Hindlimb muscle (tissue), 1 donor: ENCODE measurements at regions not wholly inside any gene's neighbourhood (a gene's known extent, or its start where the extent isn't known, plus 50 kb on each side); places are given as distances from the start of the nearest gene placed in this dataset.

Source experiments
- DNase-seq: peaks from one replicate; pipeline ENCODE4 v3.0.0-alpha.2; 2013

- DNase-seq, result no peak
These were observed 77.5 kb upstream of the OLFM1 start for GRCh38 chr9:135009794-135010585.

GRCh38 chr9:135010586-135010860 lies 76.9 kb upstream of the OLFM1 start:
- no peak for DNase-seq

- DNase-seq, result no peak
These were observed 76.5 kb upstream of the OLFM1 start for GRCh38 chr9:135010921-135011320.

GRCh38 chr9:135012166-135012565 lies 75.3 kb upstream of the OLFM1 start:
- DNase-seq, result no peak

GRCh38 chr9:135014311-135015010 lies 73.0 kb upstream of the OLFM1 start:
- no peak for DNase-seq

- no peak for DNase-seq
These were observed 72.4 kb upstream of the OLFM1 start for GRCh38 chr9:135015096-135015495.

GRCh38 chr9:135015565-135015964 lies 71.9 kb upstream of the OLFM1 start:
- DNase-seq, result no peak

GRCh38 chr9:135016037-135016640 lies 71.3 kb upstream of the OLFM1 start:
- DNase-seq, result no peak

GRCh38 chr9:135016876-135017275 lies 70.6 kb upstream of the OLFM1 start:
- DNase-seq, result no peak

- DNase-seq, result no peak
These were observed 69.6 kb upstream of the OLFM1 start for GRCh38 chr9:135017899-135018298.

GRCh38 chr9:135018306-135018915 lies 69.1 kb upstream of the OLFM1 start:
- no peak for DNase-seq

- DNase-seq, result no peak
These were observed 68.2 kb upstream of the OLFM1 start for GRCh38 chr9:135019224-135019623.

GRCh38 chr9:135020481-135021392 lies 66.7 kb upstream of the OLFM1 start:
- no peak for DNase-seq

- no peak for DNase-seq
These were observed 66.1 kb upstream of the OLFM1 start for GRCh38 chr9:135021393-135021789.

GRCh38 chr9:135022191-135022870 lies 65.1 kb upstream of the OLFM1 start:
- no peak for DNase-seq

- no peak for DNase-seq
These were observed 64.2 kb upstream of the OLFM1 start for GRCh38 chr9:135023088-135023785.

GRCh38 chr9:135023786-135024405 lies 63.6 kb upstream of the OLFM1 start:
- DNase-seq, result no peak

- DNase-seq, result no peak
These were observed 58.0 kb upstream of the OLFM1 start for GRCh38 chr9:135029463-135029862.

GRCh38 chr9:135029871-135030565 lies 57.5 kb upstream of the OLFM1 start:
- no peak for DNase-seq
